ENCODE measurements at regions not wholly inside any gene's neighbourhood (a gene's known extent, or its start where the extent isn't known, plus 50 kb on each side); places are given as distances from the start of the nearest gene placed in this dataset.
"Not testable (repeated sequence)": the region's sequence is repeated elsewhere in the genome, so short reads cannot be mapped to it uniquely, and the experiment has no call there.

DNA sequence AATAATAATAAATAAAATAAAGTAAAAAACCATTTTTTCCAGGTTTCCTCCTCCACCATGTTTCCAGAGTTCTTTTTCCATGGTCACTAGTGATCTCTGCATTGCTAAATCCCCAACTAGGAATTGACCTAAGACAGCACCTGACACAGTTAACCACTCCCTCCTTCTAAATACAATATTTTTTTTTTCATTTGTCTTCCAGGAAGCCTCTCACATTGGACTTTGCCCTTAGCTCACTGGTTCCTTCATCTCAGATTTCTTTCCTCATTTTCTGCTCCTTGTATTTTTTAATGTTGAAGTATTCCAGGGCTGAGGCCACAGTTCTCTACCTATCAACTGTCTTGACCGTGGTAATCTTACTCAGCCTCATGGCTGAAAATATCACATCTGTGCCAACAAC, 187.3 kb upstream of the FAM241A start:
- no peaks in the 10 kb centered on the region for H3K36me3 ChIP-seq (ENCODE audit: insufficient read depth, low read length)
- DNase-seq, result no peak
- no peak overlapping the region for H2AFZ ChIP-seq (ENCODE audit: low read length)
- no peaks in the 10 kb centered on the region for H3K9me2 ChIP-seq (replicated peaks; ENCODE audit: insufficient read depth, low read length)
- no peak overlapping the region for H3K27ac ChIP-seq (ENCODE audit: low read length)
- no peak overlapping the region for H3K4me3 ChIP-seq (ENCODE audit: low read length)
- no peak overlapping the region for H3K9ac ChIP-seq (ENCODE audit: low read length)
- H3K4me2 ChIP-seq (ENCODE audit: low read depth, low read length, poor library complexity, severe bottlenecking), result no peak overlapping the region
- H4K20me1 ChIP-seq (ENCODE audit: insufficient read depth, low read depth, low read length), result no peaks in the 10 kb centered on the region
- H3K79me2 ChIP-seq (ENCODE audit: low read length), result no peaks in the 10 kb centered on the region
- H3K4me1 ChIP-seq (ENCODE audit: low read length), result no peaks in the 10 kb centered on the region; the same call in 1 of the 2 replicates
- no peaks in the 10 kb centered on the region for H3K9me3 ChIP-seq (ENCODE audit: low read length)
- no peaks in the 10 kb centered on the region for H3K27me3 ChIP-seq (ENCODE audit: low read length)

DNA sequence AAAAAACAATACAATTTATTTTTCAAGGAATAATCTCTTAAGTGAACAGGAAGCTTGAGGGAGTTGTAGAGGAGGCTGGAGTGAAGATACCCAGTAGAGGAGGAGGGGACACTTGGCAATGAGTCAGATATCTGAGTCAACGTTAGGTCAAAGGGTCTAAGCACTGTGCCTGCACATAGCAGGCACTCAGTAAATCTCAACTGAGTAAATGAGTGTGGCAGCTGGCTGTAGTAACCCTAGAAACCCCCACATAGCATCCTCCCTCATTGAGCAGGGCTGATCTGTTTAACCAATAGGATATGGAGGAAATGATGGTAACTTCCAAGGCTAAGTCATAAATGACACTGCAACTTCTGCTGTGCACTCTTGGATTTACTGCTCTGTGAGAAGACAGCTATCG, 186.0 kb upstream of the FAM241A start:
- Histone ChIP-seq H3K4me2 (ENCODE audit: low read depth, low read length, poor library complexity, severe bottlenecking) (no peak overlapping the region), H3K4me1 (ENCODE audit: low read length) (no peaks in the 10 kb centered on the region; the same call in 1 of the 2 replicates), H3K36me3 (ENCODE audit: insufficient read depth, low read length) (no peaks in the 10 kb centered on the region), H3K9me3 (ENCODE audit: low read length) (no peaks in the 10 kb centered on the region), H3K27me3 (ENCODE audit: low read length) (no peaks in the 10 kb centered on the region), H3K27ac (ENCODE audit: low read length) (no peak overlapping the region), H3K79me2 (ENCODE audit: low read length) (no peaks in the 10 kb centered on the region), H4K20me1 (ENCODE audit: insufficient read depth, low read depth, low read length) (no peaks in the 10 kb centered on the region), H2AFZ (ENCODE audit: low read length) (no peak overlapping the region), H3K9me2 (replicated peaks; ENCODE audit: insufficient read depth, low read length) (no peaks in the 10 kb centered on the region), H3K4me3 (ENCODE audit: low read length) (no peak overlapping the region), H3K9ac (ENCODE audit: low read length) (no peak overlapping the region)
- DNase-seq, result no peak

DNA sequence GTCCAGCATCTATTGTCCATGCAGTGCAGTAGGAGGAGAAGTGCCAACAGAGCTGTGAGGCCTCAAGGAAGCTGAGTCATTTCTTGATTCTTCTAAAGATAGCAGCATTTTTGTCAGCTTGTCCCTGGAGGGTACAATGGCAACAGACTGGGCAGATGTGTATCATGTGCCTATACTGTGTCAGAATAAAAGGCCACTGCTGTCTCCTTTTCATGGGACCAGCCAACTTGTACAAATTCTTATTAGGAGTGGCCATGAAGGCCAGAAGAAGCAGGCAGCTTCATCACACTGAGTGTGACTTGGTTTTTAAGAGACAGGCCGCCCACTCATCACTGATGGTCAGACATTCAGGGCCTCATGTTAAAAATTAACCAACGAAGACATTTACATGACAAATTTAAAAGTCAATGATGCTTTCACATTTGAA, 185.0 kb upstream of the FAM241A start:
- Histone ChIP-seq H3K79me2 (ENCODE audit: low read length) (no peaks in the 10 kb centered on the region), H3K4me1 (ENCODE audit: low read length) (no peaks in the 10 kb centered on the region; the same call in 1 of the 2 replicates), H3K27ac (ENCODE audit: low read length) (no peak overlapping the region), H3K9me2 (replicated peaks; ENCODE audit: insufficient read depth, low read length) (no peaks in the 10 kb centered on the region), H3K27me3 (ENCODE audit: low read length) (no peaks in the 10 kb centered on the region), H2AFZ (ENCODE audit: low read length) (no peak overlapping the region), H3K36me3 (ENCODE audit: insufficient read depth, low read length) (no peaks in the 10 kb centered on the region), H3K9ac (ENCODE audit: low read length) (no peak overlapping the region), H3K4me3 (ENCODE audit: low read length) (no peak overlapping the region), H4K20me1 (ENCODE audit: insufficient read depth, low read depth, low read length) (no peaks in the 10 kb centered on the region), H3K9me3 (ENCODE audit: low read length) (no peaks in the 10 kb centered on the region), H3K4me2 (ENCODE audit: low read depth, low read length, poor library complexity, severe bottlenecking) (no peak overlapping the region)
- no peak for DNase-seq

DNA sequence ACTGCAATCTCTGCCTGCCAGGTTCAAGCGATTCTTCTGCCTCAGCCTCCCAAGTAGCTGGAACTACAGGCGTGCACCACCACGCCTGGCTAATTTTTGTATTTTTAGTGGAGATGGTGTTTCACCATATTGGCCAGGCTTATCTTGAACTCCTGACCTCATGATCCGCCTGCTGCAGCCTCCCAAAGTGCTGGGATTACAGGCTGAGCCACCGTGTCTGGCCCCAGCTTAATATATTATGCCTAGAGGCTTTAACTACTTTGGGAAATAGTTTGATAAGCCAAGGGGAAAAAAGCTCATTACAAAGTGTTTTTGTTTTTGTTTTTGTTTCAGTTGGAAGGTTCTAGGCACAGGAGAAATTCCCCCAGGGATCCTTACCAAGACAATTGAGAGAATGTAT, 184.2 kb upstream of the FAM241A start:
- H3K9ac ChIP-seq (ENCODE audit: low read length); H2AFZ ChIP-seq (ENCODE audit: low read length); H3K79me2 ChIP-seq (ENCODE audit: low read length); H4K20me1 ChIP-seq (ENCODE audit: insufficient read depth, low read depth, low read length); H3K27ac ChIP-seq (ENCODE audit: low read length); H3K9me2 ChIP-seq (replicated peaks; ENCODE audit: insufficient read depth, low read length); H3K4me1 ChIP-seq (ENCODE audit: low read length); H3K4me3 ChIP-seq (ENCODE audit: low read length); H3K36me3 ChIP-seq (ENCODE audit: insufficient read depth, low read length); H3K9me3 ChIP-seq (ENCODE audit: low read length); DNase-seq; H3K4me2 ChIP-seq (ENCODE audit: low read depth, low read length, poor library complexity, severe bottlenecking); H3K27me3 ChIP-seq (ENCODE audit: low read length): not testable (repeated sequence)

DNA sequence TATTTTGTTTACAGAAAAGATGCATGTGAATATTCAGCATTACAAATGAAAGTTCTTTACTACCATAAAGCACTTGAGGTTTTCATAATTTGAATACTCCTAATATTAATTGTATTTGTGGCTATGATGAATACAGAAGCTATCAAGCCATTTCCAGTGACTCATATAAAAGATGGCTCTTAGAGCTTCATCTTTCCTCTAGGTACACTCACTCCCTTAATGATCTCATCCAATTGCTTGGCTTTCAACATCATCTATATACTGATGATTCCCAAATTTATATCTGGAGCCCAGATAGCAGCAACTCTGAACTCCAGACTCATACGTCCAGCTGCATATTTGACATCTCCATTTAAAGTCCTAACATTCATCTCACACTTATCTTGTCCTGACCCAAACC, 183.4 kb upstream of the FAM241A start:
- H3K27me3 ChIP-seq (ENCODE audit: low read length), result no peaks in the 10 kb centered on the region
- H3K9me2 ChIP-seq (replicated peaks; ENCODE audit: insufficient read depth, low read length), result no peaks in the 10 kb centered on the region
- no peak overlapping the region for H3K4me3 ChIP-seq (ENCODE audit: low read length)
- DNase-seq, result no peak
- no peaks in the 10 kb centered on the region for H3K9me3 ChIP-seq (ENCODE audit: low read length)
- H3K36me3 ChIP-seq (ENCODE audit: insufficient read depth, low read length), result no peaks in the 10 kb centered on the region
- H3K9ac ChIP-seq (ENCODE audit: low read length), result no peak overlapping the region
- H3K4me1 ChIP-seq (ENCODE audit: low read length), result no peaks in the 10 kb centered on the region; the same call in 1 of the 2 replicates
- H4K20me1 ChIP-seq (ENCODE audit: insufficient read depth, low read depth, low read length), result no peaks in the 10 kb centered on the region
- H3K79me2 ChIP-seq (ENCODE audit: low read length), result no peaks in the 10 kb centered on the region
- no peak overlapping the region for H2AFZ ChIP-seq (ENCODE audit: low read length)
- no peak overlapping the region for H3K4me2 ChIP-seq (ENCODE audit: low read depth, low read length, poor library complexity, severe bottlenecking)
- no peak overlapping the region for H3K27ac ChIP-seq (ENCODE audit: low read length)

DNA sequence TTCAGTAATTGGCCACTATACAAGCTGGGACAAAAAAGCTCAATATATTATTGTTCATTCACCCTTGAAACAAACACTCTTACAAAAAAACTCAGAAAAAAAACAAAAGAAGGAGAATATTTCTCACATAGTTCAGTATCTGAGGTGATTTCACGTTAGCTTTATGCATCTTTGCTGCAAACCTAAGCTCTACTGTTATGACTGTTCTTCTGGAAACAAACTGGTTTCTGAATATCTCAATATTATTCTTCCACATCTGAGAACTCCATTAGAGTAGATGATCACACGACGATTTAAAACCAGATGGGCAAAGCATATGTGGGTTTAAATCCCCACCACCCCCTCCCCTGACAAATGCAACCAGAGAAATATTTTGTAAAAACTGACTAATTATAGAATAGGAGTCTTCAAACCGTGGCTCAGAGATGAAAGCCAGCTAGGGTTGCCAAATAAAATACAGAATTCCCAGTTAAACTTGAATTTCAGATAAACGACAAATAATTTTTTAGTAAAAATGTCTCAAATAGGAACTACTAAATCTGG, 182.0 kb upstream of the FAM241A start:
- no peak overlapping the region for H3K9ac ChIP-seq (ENCODE audit: low read length)
- no peaks in the 10 kb centered on the region for H3K79me2 ChIP-seq (ENCODE audit: low read length)
- H3K9me2 ChIP-seq (replicated peaks; ENCODE audit: insufficient read depth, low read length), result no peaks in the 10 kb centered on the region
- no peak overlapping the region for H3K4me3 ChIP-seq (ENCODE audit: low read length)
- no peaks in the 10 kb centered on the region; the same call in 1 of the 2 replicates for H3K4me1 ChIP-seq (ENCODE audit: low read length)
- H2AFZ ChIP-seq (ENCODE audit: low read length), result no peak overlapping the region
- no peak overlapping the region for H3K27ac ChIP-seq (ENCODE audit: low read length)
- no peak for DNase-seq
- no peak overlapping the region for H3K4me2 ChIP-seq (ENCODE audit: low read depth, low read length, poor library complexity, severe bottlenecking)
- no peaks in the 10 kb centered on the region for H3K27me3 ChIP-seq (ENCODE audit: low read length)
- H3K9me3 ChIP-seq (ENCODE audit: low read length), result no peaks in the 10 kb centered on the region
- no peaks in the 10 kb centered on the region for H3K36me3 ChIP-seq (ENCODE audit: insufficient read depth, low read length)
- no peaks in the 10 kb centered on the region for H4K20me1 ChIP-seq (ENCODE audit: insufficient read depth, low read depth, low read length)

DNA sequence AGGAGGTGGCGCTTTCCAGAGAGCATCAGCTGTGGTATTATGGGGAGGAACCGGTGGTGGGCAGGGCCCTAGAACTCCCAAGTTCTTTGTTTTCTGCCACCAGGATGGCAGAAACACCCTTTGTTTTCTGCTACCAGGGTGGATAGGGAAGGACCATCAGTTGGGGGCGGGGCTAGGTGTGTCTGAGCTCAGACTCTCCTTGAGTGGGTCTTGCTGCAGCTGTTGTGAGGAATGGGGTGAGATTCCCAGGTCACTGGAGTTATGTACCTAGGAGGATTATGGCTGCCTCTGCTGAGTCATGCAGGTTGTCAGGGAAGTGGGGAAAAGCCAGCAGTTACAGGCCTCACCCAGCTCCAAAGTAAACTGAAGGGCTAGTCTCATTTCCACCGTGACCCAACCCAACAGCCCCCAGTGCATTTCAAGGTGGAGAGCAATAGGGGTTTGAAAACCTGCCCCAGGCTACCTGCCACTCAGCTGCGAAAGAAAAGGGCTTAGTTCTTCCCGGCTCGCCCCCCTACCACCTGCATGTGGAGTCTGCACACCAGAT, 167.8 kb upstream of the FAM241A start:
- no peak overlapping the region for H3K27ac ChIP-seq (ENCODE audit: low read length)
- H3K9ac ChIP-seq (ENCODE audit: low read length), result no peak overlapping the region
- no peaks in the 10 kb centered on the region for H3K4me1 ChIP-seq (ENCODE audit: low read length)
- H3K9me2 ChIP-seq (replicated peaks; ENCODE audit: insufficient read depth, low read length), result no peaks in the 10 kb centered on the region
- H3K79me2 ChIP-seq (ENCODE audit: low read length), result no peaks in the 10 kb centered on the region
- no peaks in the 10 kb centered on the region for H4K20me1 ChIP-seq (ENCODE audit: insufficient read depth, low read depth, low read length)
- no peak overlapping the region for H3K4me3 ChIP-seq (ENCODE audit: low read length)
- H3K9me3 ChIP-seq (ENCODE audit: low read length), result no peaks in the 10 kb centered on the region
- DNase-seq, result no peak
- no peak overlapping the region for H2AFZ ChIP-seq (ENCODE audit: low read length)
- H3K4me2 ChIP-seq (ENCODE audit: low read depth, low read length, poor library complexity, severe bottlenecking), result no peak overlapping the region
- H3K27me3 ChIP-seq (ENCODE audit: low read length), result no peaks in the 10 kb centered on the region
- H3K36me3 ChIP-seq (ENCODE audit: insufficient read depth, low read length), result no peaks in the 10 kb centered on the region

DNA sequence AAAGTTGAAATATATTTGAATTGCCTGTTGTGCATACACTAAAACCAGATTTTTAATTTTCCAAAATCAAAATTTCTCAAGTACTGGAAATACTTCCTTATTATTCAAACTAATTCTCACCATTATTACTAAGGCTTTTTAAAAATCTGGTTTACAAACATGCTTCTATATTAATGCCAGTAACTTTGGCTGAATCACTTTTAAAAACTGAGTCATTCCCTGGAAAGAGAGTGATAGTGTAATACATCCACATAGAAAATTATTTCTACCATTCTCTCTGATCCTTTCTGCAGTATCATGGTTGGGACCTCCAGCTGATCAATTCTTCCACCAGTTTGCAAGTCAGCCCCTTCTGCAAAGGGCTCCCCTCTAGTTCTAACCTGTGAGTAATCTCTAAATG, 165.3 kb upstream of the FAM241A start:
- H3K9ac ChIP-seq (ENCODE audit: low read length), result no peak overlapping the region
- H3K9me3 ChIP-seq (ENCODE audit: low read length), result no peaks in the 10 kb centered on the region
- no peak for DNase-seq

More for the DNA sequence above, 165.3 kb upstream of the FAM241A start:
- Histone ChIP-seq H3K4me2 (ENCODE audit: low read depth, low read length, poor library complexity, severe bottlenecking) (no peak overlapping the region), H3K4me1 (ENCODE audit: low read length) (no peaks in the 10 kb centered on the region), H3K79me2 (ENCODE audit: low read length) (no peaks in the 10 kb centered on the region), H3K27me3 (ENCODE audit: low read length) (no peaks in the 10 kb centered on the region), H3K9me2 (replicated peaks; ENCODE audit: insufficient read depth, low read length) (no peaks in the 10 kb centered on the region), H4K20me1 (ENCODE audit: insufficient read depth, low read depth, low read length) (no peaks in the 10 kb centered on the region), H3K4me3 (ENCODE audit: low read length) (no peak overlapping the region), H3K27ac (ENCODE audit: low read length) (no peak overlapping the region), H3K36me3 (ENCODE audit: insufficient read depth, low read length) (no peaks in the 10 kb centered on the region), H2AFZ (ENCODE audit: low read length) (no peak overlapping the region)

Data from Karpas-422 (cell line).